ENCODE measurements at regions not wholly inside any gene's neighbourhood (a gene's known extent, or its start where the extent isn't known, plus 50 kb on each side); places are given as distances from the start of the nearest gene placed in this dataset.
"Not testable (repeated sequence)": the region's sequence is repeated elsewhere in the genome, so short reads cannot be mapped to it uniquely, and the experiment has no call there.

- not testable (repeated sequence) for DNase-seq
Observed at GRCh38 chr10:23545866-23546265, 107.0 kb downstream of the OTUD1 start.

- DNase-seq = no peak
Observed at GRCh38 chr10:23556727-23557440, 118.0 kb downstream of the OTUD1 start.

- DNase-seq = no peak
Observed at GRCh38 chr10:23557777-23558176, 118.9 kb downstream of the OTUD1 start.

GRCh38 chr10:23558361-23558799 lies 119.5 kb downstream of the OTUD1 start:
- no peak for DNase-seq

- no peak for DNase-seq
Observed at GRCh38 chr10:23568996-23569395, 130.1 kb downstream of the OTUD1 start.

- DNase-seq = no peak
Observed at GRCh38 chr10:23571884-23572283, 133.0 kb downstream of the OTUD1 start.

DNA sequence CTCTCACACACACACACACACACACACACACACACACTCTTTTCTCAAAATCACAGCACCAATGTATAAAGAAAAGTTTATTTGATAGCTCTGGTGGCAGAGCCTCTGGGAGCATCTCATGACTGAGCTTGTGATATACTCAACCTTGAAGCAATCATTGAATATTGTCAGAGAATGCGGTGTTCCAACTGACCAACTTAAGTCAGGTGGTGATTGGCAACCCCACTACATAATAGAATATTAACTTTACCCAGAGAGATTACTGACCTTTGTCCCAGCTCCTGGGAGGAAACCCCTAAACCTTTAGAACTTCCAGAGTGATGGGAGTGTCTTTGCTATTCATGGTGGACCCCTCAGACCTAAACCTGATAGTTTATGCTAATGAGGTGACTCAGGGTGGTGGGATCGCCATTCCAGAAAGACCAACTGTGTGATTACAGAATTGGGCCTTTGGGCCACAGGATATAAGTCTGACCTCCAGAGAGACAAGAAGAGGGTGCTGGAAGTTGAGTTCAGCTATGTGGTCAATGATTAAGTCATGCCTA lies 143.1 kb downstream of the OTUD1 start:
- DNase-seq = no peak

DNA sequence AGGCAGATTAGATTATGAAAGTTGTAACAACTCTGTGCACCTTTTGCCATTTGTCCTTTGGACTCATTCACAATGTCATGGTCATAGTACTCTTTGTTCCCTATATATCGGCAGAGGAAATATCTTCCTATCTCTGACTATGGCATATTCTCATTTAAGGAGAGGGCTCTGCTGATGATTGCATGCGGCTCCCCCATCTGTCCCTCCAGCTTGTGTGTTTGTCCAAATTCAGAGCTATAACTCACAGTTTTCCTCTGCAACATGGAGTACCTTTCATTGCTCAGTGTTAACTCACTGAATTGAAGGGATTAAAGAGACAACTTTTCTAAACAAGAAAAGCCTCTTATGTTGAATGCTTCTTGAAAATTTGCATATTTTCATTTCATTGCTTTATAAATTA lies 145.5 kb downstream of the OTUD1 start:
- DNase-seq = no peak

GRCh38 chr10:23585186-23585585 lies 146.3 kb downstream of the OTUD1 start:
- DNase-seq = no peak

GRCh38 chr10:23585666-23586065 lies 146.8 kb downstream of the OTUD1 start:
- DNase-seq = no peak

DNA sequence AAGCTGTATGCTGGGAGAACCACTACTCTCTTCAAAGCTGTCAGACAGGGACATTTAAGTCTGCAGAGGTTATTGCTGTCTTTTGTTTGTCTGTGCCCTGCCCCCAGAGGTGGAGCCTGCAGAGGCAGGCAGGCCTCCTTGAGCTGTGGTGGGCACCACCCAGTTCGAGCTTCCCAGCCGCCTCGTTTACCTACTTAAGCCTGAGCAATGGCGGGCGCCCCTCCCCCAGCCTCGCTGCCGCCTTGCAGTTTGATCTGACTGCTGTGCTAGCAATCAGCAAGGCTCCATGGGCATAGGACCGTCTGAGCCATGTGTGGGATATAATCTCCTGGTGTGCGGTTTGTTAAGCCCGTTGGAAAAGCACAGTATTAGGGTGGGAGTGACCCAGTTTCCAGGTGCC lies 156.4 kb downstream of the OTUD1 start:
- DNase-seq = not testable (repeated sequence)

- DNase-seq = no peak
Observed at GRCh38 chr10:23604613-23605012, 165.7 kb downstream of the OTUD1 start.

DNA sequence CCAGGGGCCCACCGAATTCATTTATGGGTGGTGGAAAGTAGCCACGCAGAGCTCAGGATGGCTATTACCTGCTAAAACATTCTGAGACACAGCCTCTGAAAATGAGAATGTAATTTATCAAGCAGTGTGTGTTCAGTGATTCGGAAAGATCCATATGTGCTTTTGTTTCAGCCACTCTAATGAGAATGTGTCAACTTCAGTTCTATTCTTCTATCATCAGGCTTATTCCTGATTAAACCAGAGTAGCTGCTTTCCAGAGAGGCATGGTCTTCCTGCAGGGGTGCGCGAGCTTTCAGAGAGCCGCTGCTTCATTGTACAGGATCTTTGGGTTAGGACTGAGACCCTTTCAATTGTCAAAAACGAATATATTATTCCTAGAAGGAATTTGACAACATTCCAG lies 167.6 kb downstream of the OTUD1 start:
- DNase-seq = no peak

DNA sequence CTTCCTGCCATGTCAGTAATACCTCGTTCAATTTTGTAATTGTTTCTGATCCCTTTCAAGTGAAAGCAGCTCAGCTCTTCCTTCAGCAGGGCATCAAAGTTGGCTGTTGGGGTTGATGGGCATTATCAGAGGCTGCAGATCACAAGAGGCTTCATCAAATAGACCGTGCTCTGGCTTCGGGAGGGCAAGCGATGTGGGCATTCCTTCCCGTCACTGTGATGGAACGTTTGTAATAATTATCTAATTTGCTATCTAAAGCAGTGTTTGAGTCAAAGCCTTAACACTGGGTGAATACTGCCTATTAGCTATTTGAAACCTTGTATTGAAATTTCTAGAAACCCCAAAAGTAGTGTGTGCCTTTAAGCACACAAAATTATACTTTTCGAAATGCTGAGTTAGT lies 170.1 kb downstream of the OTUD1 start:
- no peak for DNase-seq

DNA sequence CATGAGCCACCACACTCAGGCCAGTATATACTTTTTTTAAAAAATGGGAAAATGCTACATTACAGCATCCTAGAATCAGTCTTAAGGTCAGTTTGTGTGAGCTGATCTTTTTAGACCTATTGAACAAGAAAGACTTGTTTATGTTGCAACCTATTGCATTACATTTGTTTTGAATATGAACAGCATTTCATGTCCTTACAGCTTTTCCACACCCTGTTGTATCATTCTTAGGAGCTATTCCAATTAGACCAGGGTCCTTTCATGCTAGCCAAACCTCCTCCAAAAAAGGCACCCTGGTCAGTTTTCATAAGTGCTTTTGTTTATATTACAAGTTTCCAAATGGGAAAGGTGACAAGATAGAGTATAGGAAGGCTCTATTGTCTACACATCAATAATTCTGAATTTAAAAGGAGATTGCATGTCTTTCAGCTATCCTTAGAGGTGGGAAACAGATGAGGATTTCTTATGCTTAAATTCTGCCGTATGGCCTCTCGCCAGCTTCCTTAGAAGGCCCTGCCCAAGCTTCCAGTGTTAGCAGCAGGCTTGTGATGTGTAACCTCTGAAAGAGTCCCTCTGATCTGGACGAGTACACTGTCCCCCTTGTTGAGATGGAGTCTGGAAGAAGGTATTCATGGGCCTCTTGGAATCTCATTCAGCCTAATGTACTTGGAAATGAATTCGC lies 171.9 kb downstream of the OTUD1 start:
- no peak for DNase-seq

GRCh38 chr10:23611308-23612029 lies 172.6 kb downstream of the OTUD1 start:
- DNase-seq = no peak

DNA sequence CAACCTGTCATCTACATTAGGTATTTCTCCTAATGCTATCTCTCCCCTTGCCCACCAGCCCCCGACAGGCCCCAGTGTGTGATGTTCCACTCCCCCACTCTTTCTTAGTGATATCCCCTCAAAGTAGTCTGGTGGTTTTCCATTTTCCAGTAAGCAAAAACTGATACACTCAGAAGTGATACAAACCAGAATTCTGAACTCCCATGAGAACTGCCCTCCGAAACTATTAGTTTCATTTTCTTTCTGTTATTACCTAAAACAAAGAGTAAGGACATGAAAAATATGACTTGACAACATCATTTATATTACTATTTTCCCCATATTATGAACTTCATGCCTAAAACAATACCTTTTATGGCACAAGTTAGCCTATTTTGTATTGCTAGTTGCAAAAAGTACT lies 175.0 kb downstream of the OTUD1 start:
- no peak for DNase-seq

GRCh38 chr10:23614483-23614882 lies 175.6 kb downstream of the OTUD1 start:
- no peak for DNase-seq

GRCh38 chr10:23630376-23630775 lies 191.5 kb downstream of the OTUD1 start:
- DNase-seq = no peak

DNA sequence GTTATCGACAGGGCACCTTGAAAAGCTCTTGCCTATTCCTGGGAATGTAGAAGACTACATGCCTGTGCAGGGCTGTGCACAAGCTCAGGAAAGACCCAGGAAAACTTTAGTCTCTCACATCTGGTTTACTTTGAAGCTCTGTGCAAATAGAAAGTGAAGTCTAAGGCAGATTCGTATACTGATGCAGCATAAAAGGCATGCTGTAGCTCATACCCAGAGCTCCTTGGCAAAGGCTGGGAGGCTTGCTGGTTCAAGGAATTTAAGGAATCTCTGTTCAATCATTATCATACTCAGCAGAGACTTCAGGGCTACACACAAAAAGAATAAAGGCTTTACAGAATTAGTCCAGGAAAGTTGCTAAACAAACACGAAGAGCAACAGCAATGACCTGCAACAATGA lies 192.0 kb downstream of the OTUD1 start:
- no peak for DNase-seq

DNA sequence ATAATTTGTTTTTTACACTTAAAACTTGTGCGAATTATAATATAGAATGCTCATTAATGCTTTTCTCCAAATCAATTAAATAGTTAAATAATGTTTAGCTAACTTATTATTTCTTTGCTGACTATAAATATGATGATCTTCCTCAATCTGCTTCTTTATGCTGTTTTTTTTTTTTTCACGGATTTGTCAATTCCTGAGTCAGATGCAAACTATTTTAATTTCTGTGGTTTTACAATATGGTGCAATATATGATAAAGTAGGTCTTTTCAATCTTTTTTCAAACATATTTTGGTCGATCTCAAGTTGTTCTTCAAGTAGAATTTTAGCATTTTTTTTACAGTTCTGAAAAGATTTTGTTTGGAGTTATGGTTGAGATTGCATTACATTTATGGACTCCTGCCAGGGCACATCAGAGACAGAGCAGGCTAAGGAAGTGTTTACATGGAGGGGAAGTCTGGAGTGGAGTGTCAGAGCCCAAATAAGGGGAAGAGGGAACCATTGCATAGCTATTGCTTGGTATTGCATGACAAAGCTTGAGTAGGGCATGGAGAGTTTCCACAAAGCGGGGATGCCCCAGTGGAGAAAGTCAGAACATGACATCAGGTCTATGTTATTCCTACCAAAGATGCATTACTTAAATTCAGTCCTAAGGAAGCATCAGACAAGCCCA lies 204.4 kb downstream of the OTUD1 start:
- no peak for DNase-seq

GRCh38 chr10:23648618-23649017 lies 209.7 kb downstream of the OTUD1 start:
- DNase-seq = no peak

DNA sequence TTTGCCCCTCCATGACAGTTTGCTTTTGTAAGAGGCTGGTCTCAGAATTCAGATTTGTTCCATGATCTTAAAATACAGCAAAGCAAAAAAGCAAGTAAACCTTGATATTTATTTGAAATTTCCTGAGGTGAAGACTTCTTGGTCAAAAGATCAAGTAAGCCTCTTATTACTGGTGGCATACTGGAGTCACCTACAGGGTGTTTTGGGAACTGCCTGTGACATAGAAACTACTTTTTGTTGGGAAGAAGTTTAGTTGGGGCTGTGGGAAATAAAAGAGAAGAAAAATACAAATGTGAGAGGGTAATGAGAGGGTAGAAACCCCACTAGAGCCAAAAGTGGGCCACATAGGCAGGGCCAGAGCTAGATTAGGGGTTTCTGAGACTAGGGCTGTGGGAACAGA lies 217.9 kb downstream of the OTUD1 start:
- no peak for DNase-seq
